ENCODE measurements at regions not wholly inside any gene's neighbourhood (a gene's known extent, or its start where the extent isn't known, plus 50 kb on each side); places are given as distances from the start of the nearest gene placed in this dataset.

GRCh38 chr11:82355313-82355823 is 378.3 kb downstream of the FAM181B start:
- TF ChIP-seq POLR2AphosphoS5 (IDR thresholded peaks at IDR 0.05; ENCODE audit: low read depth, low read length), result no peak
- TF ChIP-seq REST (IDR thresholded peaks at IDR 0.05; ENCODE audit: insufficient read depth in 1 of 2, low read depth in 2 of 2, low read length in 1 of 2), result no peak
- TF ChIP-seq CTCF (IDR thresholded peaks at IDR 0.05), result no peak
- TF ChIP-seq TCF7L2 (IDR thresholded peaks at IDR 0.05; ENCODE audit: low read depth, low read length), result no peak
- no peak for TF ChIP-seq SIN3A (IDR thresholded peaks at IDR 0.05; ENCODE audit: borderline replicate concordance, insufficient read depth, low read depth, low read length)
- H3K27me3 ChIP-seq (ENCODE audit: control insufficient read depth, insufficient read depth, low read length), result no peaks in the 10 kb centered on the region
- H3K27ac ChIP-seq (ENCODE audit: low read length), result no peak overlapping the region
- intact Hi-C loops (cut with micrococcal nuclease; ENCODE audit: unreplicated experiment), result no loop called here
- no peaks in the 10 kb centered on the region; the same call in 1 of the 2 replicates for H3K9me3 ChIP-seq (ENCODE audit: control insufficient read depth, insufficient read depth, low read depth, low read length)
- no peaks in the 10 kb centered on the region for H3K4me1 ChIP-seq (ENCODE audit: control insufficient read depth, insufficient read depth, low read length)
- no peaks in the 10 kb centered on the region for H3K36me3 ChIP-seq (ENCODE audit: control insufficient read depth, insufficient read depth, low read length)
- no peak overlapping the region for H3K4me3 ChIP-seq (ENCODE audit: low read depth in 2 of 2, low read length in 2 of 2)
- BruUV-seq (replicated peaks), result no TSS peak
- ATAC-seq (no peak), DNase-seq (ENCODE audit: low read depth, low spot score) (no peak)
- ChIA-PET CTCF (no interaction called here), POLR2A (no interaction called here)
- in situ Hi-C loops (cut with HindIII; ENCODE audit: low pct_unique_long_range_greater_than_20kb, low sequenced_read_pairs), result no loop called here

GRCh38 chr11:82326853-82327252 is 406.8 kb downstream of the FAM181B start:
- Histone ChIP-seq H3K27ac (ENCODE audit: low read length) (no peak overlapping the region), H3K27me3 (ENCODE audit: control insufficient read depth, insufficient read depth, low read length) (no peaks in the 10 kb centered on the region), H3K4me1 (ENCODE audit: control insufficient read depth, insufficient read depth, low read length) (no peaks in the 10 kb centered on the region), H3K36me3 (ENCODE audit: control insufficient read depth, insufficient read depth, low read length) (no peaks in the 10 kb centered on the region), H3K9me3 (ENCODE audit: control insufficient read depth, insufficient read depth, low read depth, low read length) (peaks cover 8% of the 10 kb centered on the region; the same call in 1 of the 2 replicates), H3K4me3 (ENCODE audit: low read depth in 2 of 2, low read length in 2 of 2) (no peak overlapping the region)
- ChIA-PET CTCF (no interaction called here), POLR2A (no interaction called here)
- ATAC-seq, result no peak
- intact Hi-C loops (cut with micrococcal nuclease; ENCODE audit: unreplicated experiment) (no loop called here), in situ Hi-C loops (cut with HindIII; ENCODE audit: low pct_unique_long_range_greater_than_20kb, low sequenced_read_pairs) (no loop called here)
- no peak for DNase-seq (ENCODE audit: low read depth, low spot score)
- no TSS peak for BruUV-seq (replicated peaks)
- TF ChIP-seq POLR2AphosphoS5 (IDR thresholded peaks at IDR 0.05; ENCODE audit: low read depth, low read length), result no peak
- no peak for TF ChIP-seq SIN3A (IDR thresholded peaks at IDR 0.05; ENCODE audit: borderline replicate concordance, insufficient read depth, low read depth, low read length)
- no peak for TF ChIP-seq REST (IDR thresholded peaks at IDR 0.05; ENCODE audit: insufficient read depth in 1 of 2, low read depth in 2 of 2, low read length in 1 of 2)
- TF ChIP-seq TCF7L2 (IDR thresholded peaks at IDR 0.05; ENCODE audit: low read depth, low read length), result no peak
- TF ChIP-seq CTCF (IDR thresholded peaks at IDR 0.05), result no peak

All from Panc1 (cell line).